Vagina (tissue), 2 donors: ENCODE measurements at regions not wholly inside any gene's neighbourhood (a gene's known extent, or its start where the extent isn't known, plus 50 kb on each side); places are given as distances from the start of the nearest gene placed in this dataset.

Source experiments
- POLR2A ChIP-seq, 2 donors: fragments of 450-650 bp; IDR thresholded peaks; one replicate each; pipeline ENCODE4 v1.6.1; 2017; ENCODE audit warnings: antibody characterized with exemption in 2 of 2, mild to moderate bottlenecking in 2 of 2, moderate library complexity in 2 of 2
- POLR2AphosphoS5 ChIP-seq, 2 donors: sonication (generic); formaldehyde crosslinking; IDR thresholded peaks; one replicate each; pipeline ENCODE4 v1.9.0; 2017; ENCODE audit warnings: antibody characterized with exemption in 2 of 2, mild to moderate bottlenecking in 2 of 2, low read depth in 1 of 2; ENCODE audit not compliant: insufficient read depth in 1 of 2
- TF ChIP-seq, protein P1 (sequence below), 3 experiments: fragments of 450-650 bp in 2 of 3; fragments of 200-600 bp in 1 of 3; sonication (generic) in 1 of 3; IDR thresholded peaks; one replicate each; pipeline ENCODE4 v1.5.1; 2017 to 2019; ENCODE audit warnings: antibody characterized with exemption in 3 of 3, mild to moderate bottlenecking in 2 of 3, moderate library complexity in 2 of 3

DNA sequence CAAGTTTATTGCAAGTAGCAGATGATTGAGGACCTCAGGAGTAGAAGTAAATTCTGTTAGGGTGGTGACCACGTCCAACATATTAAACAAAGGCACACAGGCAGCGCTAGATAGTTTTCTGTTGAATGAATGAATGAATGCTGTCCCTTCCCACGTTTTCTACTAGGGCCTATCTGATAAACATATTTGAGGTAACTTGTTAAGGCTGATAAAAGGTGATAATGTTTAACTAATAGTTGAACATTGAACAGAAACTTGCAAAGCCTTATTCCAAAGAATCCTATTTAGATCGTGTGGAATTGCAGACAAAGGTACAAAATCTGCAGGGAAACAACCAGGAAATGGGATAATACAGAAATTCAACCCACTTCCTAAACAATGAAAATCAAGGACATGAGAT lies 559.5 kb upstream of the SEMA6D start:
- TF ChIP-seq, protein P1, sequence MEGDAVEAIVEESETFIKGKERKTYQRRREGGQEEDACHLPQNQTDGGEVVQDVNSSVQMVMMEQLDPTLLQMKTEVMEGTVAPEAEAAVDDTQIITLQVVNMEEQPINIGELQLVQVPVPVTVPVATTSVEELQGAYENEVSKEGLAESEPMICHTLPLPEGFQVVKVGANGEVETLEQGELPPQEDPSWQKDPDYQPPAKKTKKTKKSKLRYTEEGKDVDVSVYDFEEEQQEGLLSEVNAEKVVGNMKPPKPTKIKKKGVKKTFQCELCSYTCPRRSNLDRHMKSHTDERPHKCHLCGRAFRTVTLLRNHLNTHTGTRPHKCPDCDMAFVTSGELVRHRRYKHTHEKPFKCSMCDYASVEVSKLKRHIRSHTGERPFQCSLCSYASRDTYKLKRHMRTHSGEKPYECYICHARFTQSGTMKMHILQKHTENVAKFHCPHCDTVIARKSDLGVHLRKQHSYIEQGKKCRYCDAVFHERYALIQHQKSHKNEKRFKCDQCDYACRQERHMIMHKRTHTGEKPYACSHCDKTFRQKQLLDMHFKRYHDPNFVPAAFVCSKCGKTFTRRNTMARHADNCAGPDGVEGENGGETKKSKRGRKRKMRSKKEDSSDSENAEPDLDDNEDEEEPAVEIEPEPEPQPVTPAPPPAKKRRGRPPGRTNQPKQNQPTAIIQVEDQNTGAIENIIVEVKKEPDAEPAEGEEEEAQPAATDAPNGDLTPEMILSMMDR (IDR thresholded peaks at IDR 0.05) = no peak
- TF ChIP-seq POLR2A (IDR thresholded peaks at IDR 0.05) (no peak), POLR2AphosphoS5 (IDR thresholded peaks at IDR 0.05; ENCODE audit: insufficient read depth in 1 of 2, low read depth in 1 of 2) (no peak)
